Esophagus muscularis mucosa (tissue), 4 donors: ENCODE measurements at regions not wholly inside any gene's neighbourhood (a gene's known extent, or its start where the extent isn't known, plus 50 kb on each side); places are given as distances from the start of the nearest gene placed in this dataset.

ENCODE experiments used
- DNase-seq: peaks from one replicate; pipeline ENCODE4 v3.0.0-alpha.2; 2017; ENCODE audit errors: extremely low spot score
- H3K27ac ChIP-seq, 4 donors: fragments of 200-600 bp; sonication (generic); replicated peaks in 1 of 4; 1 replicate in 3 of 4; 2 replicates in 1 of 4; pipeline ENCODE4 v1.5.1; 2016 to 2019; ENCODE audit warnings: mild to moderate bottlenecking in 1 of 4
- H3K27me3 ChIP-seq, 4 donors: fragments of 200-600 bp; sonication (generic); one replicate each; pipeline versions ENCODE4 v1.5.1 to v1.6.0; 2016 to 2019
- H3K36me3 ChIP-seq, 4 donors: fragments of 200-600 bp; sonication (generic); one replicate each; pipeline ENCODE4 v1.5.1; 2016 to 2019
- H3K4me1 ChIP-seq, 4 donors: fragments of 200-600 bp; sonication (generic); one replicate each; pipeline ENCODE4 v1.5.1; 2016 to 2019
- H3K4me3 ChIP-seq, 4 donors: fragments of 200-600 bp; sonication (generic); 1 replicate in 2 of 4; 2 replicates in 2 of 4; pipeline ENCODE4 v1.5.1; 2016 to 2019; ENCODE audit warnings: mild to moderate bottlenecking in 4 of 4, moderate library complexity in 1 of 4
- H3K9me3 ChIP-seq, 4 donors: fragments of 200-600 bp; sonication (generic); 1 replicate in 3 of 4; 2 replicates in 1 of 4; pipeline ENCODE4 v1.5.1; 2016 to 2019
- EP300 ChIP-seq: sonication (generic); formaldehyde crosslinking; IDR thresholded peaks from one replicate; pipeline ENCODE4 v1.6.1; 2017; ENCODE audit warnings: antibody characterized with exemption
- POLR2A ChIP-seq: fragments of 450-650 bp; IDR thresholded peaks from one replicate; pipeline ENCODE4 v1.6.1; 2017; ENCODE audit warnings: antibody characterized with exemption, moderate library complexity, mild to moderate bottlenecking, low read depth
- POLR2AphosphoS5 ChIP-seq, 2 donors: sonication (generic); formaldehyde crosslinking; IDR thresholded peaks; one replicate each; pipeline ENCODE4 v1.6.1; 2017; ENCODE audit warnings: antibody characterized with exemption in 2 of 2
- WGBS: methylation state at CpG from one replicate; pipeline ENCODE4 v1.1.5; 2018; 5-methylcytosine and 5-hydroxymethylcytosine counted together
- intact Hi-C: fragments of 100-400 bp; cut with DNase I; formaldehyde crosslinking; loops from one replicate; pipeline ENCODE4 v1.15.1; 2023
- TF ChIP-seq, protein P1 (sequence below), 3 experiments: fragments of 200-600 bp in 2 of 3; fragments of 450-650 bp in 1 of 3; sonication (generic) in 2 of 3; IDR thresholded peaks; one replicate each; pipeline ENCODE4 v1.5.1; 2017 to 2019; ENCODE audit warnings: antibody characterized with exemption in 3 of 3, mild to moderate bottlenecking in 2 of 3, moderate library complexity in 1 of 3

- Histone ChIP-seq H3K9me3 (no peaks in the 10 kb centered on the region), H3K27ac (no peak overlapping the region), H3K27me3 (no peaks in the 10 kb centered on the region), H3K4me3 (no peak overlapping the region), H3K4me1 (no peaks in the 10 kb centered on the region), H3K36me3 (no peaks in the 10 kb centered on the region)
- DNase-seq, result no peak
- WGBS, result 65% methylated on average over 3 of the region's 3 CpGs
- TF ChIP-seq, protein P1, sequence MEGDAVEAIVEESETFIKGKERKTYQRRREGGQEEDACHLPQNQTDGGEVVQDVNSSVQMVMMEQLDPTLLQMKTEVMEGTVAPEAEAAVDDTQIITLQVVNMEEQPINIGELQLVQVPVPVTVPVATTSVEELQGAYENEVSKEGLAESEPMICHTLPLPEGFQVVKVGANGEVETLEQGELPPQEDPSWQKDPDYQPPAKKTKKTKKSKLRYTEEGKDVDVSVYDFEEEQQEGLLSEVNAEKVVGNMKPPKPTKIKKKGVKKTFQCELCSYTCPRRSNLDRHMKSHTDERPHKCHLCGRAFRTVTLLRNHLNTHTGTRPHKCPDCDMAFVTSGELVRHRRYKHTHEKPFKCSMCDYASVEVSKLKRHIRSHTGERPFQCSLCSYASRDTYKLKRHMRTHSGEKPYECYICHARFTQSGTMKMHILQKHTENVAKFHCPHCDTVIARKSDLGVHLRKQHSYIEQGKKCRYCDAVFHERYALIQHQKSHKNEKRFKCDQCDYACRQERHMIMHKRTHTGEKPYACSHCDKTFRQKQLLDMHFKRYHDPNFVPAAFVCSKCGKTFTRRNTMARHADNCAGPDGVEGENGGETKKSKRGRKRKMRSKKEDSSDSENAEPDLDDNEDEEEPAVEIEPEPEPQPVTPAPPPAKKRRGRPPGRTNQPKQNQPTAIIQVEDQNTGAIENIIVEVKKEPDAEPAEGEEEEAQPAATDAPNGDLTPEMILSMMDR (IDR thresholded peaks at IDR 0.05), result no peak
- no peak for TF ChIP-seq POLR2AphosphoS5 (IDR thresholded peaks at IDR 0.05)
- TF ChIP-seq POLR2A, result no peak
- no peak for TF ChIP-seq EP300
- intact Hi-C loops, result no loop called here
Measured at GRCh38 chr21:32888971-32889370, 117.4 kb upstream of the PAXBP1 start.

DNA sequence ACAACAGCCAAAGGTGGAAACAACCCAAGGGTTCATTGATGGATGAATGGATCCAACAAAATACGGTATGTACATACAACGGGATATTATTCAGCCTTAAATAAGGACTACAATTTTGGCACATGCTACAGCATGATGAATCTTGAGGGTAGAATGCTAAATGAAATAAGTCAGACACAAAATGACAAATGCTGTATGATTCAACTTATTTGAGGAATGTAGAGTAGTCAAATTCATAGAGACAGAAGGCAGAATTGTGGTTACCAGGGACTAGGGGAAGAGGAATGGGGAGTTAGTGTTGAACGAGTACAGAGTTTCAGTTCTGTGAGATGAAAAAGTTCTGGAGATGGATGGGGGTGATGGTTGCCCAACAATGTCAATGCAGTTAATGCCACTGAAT is 118.0 kb upstream of the PAXBP1 start:
- WGBS, result 84% methylated on average over 3 of the region's 3 CpGs
- no peak for TF ChIP-seq POLR2A
- TF ChIP-seq, protein P1 (IDR thresholded peaks at IDR 0.05), result no peak
- TF ChIP-seq EP300, result no peak
- no peak for TF ChIP-seq POLR2AphosphoS5 (IDR thresholded peaks at IDR 0.05)
- Histone ChIP-seq H3K9me3 (no peaks in the 10 kb centered on the region), H3K27ac (no peak overlapping the region), H3K4me1 (no peaks in the 10 kb centered on the region), H3K4me3 (no peak overlapping the region), H3K27me3 (no peaks in the 10 kb centered on the region), H3K36me3 (no peaks in the 10 kb centered on the region)
- intact Hi-C loops, result no loop called here
- no peak for DNase-seq

DNA sequence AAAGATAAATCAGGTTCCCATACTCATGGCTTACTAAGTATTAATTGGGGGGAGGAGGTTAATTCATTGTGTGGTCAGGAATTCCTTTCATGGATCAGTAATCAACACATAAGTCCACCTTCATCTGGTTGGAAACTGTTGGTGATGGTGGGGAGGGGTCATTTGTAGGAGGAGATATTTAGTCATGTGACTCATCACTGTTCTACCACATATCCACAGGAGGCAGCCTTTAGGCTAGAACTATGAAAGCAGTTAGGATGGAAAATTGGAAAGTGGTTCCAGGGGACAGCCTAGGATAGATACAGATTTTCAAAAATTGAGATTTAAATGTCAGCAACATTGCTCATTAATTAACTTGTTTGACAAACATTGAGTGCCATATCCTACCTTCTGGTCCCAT is 122.8 kb upstream of the PAXBP1 start:
- intact Hi-C loops, result no loop called here
- TF ChIP-seq, protein P1 (IDR thresholded peaks at IDR 0.05), result no peak
- TF ChIP-seq EP300, result no peak
- no peak for TF ChIP-seq POLR2AphosphoS5 (IDR thresholded peaks at IDR 0.05)
- no peak for TF ChIP-seq POLR2A

GRCh38 chr21:32900814-32901213 is 124.9 kb upstream of the OLIG2 start:
- Histone ChIP-seq H3K4me1 (no peaks in the 10 kb centered on the region), H3K4me3 (no peak overlapping the region), H3K27ac (no peak overlapping the region), H3K9me3 (no peaks in the 10 kb centered on the region), H3K36me3 (no peaks in the 10 kb centered on the region), H3K27me3 (no peaks in the 10 kb centered on the region)
- TF ChIP-seq EP300 (no peak), POLR2AphosphoS5 (IDR thresholded peaks at IDR 0.05) (no peak), POLR2A (no peak)
- TF ChIP-seq, protein P1 (IDR thresholded peaks at IDR 0.05), result no peak
- intact Hi-C loops, result no loop called here
- no peak for DNase-seq
- 86% methylated on average over 4 of the region's 4 CpGs for WGBS

More for the DNA sequence above, 122.8 kb upstream of the PAXBP1 start:
- Histone ChIP-seq H3K9me3 (no peaks in the 10 kb centered on the region), H3K36me3 (no peaks in the 10 kb centered on the region), H3K4me3 (no peak overlapping the region), H3K4me1 (no peaks in the 10 kb centered on the region), H3K27ac (no peak overlapping the region), H3K27me3 (no peaks in the 10 kb centered on the region)
- no peak for DNase-seq

DNA sequence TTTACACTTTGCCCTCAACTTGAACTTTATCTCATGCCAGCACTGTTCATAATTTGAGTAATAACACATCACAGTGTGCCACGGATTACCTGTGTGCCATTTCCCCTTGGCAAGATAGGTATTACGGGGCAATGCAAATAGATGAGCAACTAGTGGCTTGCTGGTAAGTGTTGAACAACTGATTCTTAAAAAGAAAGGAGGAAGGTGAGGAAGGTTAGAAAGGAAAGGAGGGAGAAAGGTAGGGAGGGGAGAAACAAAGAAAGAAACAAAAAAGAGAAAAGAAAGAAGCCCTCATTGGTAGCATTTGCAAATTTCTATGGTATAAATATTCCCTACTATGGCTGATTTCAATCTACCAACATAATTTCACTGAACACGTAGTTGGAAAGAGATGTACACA is 118.2 kb upstream of the OLIG2 start:
- TF ChIP-seq EP300 (no peak), POLR2AphosphoS5 (IDR thresholded peaks at IDR 0.05) (no peak), POLR2A (no peak)
- TF ChIP-seq, protein P1 (IDR thresholded peaks at IDR 0.05), result no peak
- Histone ChIP-seq H3K27me3 (no peaks in the 10 kb centered on the region), H3K4me1 (no peaks in the 10 kb centered on the region), H3K9me3 (no peaks in the 10 kb centered on the region), H3K27ac (no peak overlapping the region), H3K36me3 (no peaks in the 10 kb centered on the region), H3K4me3 (no peak overlapping the region)
- intact Hi-C loops, result no loop called here
- DNase-seq, result no peak
- 79% methylated on average over 3 of the region's 3 CpGs for WGBS
